HFFc6 (cell line): ENCODE measurements at regions not wholly inside any gene's neighbourhood (a gene's known extent, or its start where the extent isn't known, plus 50 kb on each side); places are given as distances from the start of the nearest gene placed in this dataset.

Experiments used
- DNase-seq: peaks from one replicate; pipeline ENCODE4 v3.0.0-alpha.2; 2018
- H3K27ac Mint-ChIP-seq: 2 replicates; pipeline ENCODE4 v1.8.0; 2020; ENCODE audit warnings: mild to moderate bottlenecking, mixed read lengths
- H3K27me3 Mint-ChIP-seq: 2 replicates; pipeline ENCODE4 v1.8.0; 2021; ENCODE audit warnings: mild to moderate bottlenecking, moderate library complexity, mixed read lengths; ENCODE audit not compliant: insufficient read depth
- H3K36me3 Mint-ChIP-seq: 2 replicates; pipeline ENCODE4 v1.8.0; 2021; ENCODE audit warnings: low read depth, mixed read lengths
- H3K4me1 Mint-ChIP-seq: 2 replicates; pipeline ENCODE4 v1.8.0; 2020; ENCODE audit warnings: low read depth, mixed read lengths
- H3K4me3 Mint-ChIP-seq: 2 replicates; pipeline ENCODE4 v1.8.0; 2020; ENCODE audit warnings: mild to moderate bottlenecking, moderate library complexity, mixed read lengths
- H3K9me3 Mint-ChIP-seq: 2 replicates; pipeline ENCODE4 v1.8.0; 2020; ENCODE audit warnings: mild to moderate bottlenecking, mixed read lengths
- CTCF ChIP-seq: fragments of 200-600 bp; sonication (generic); IDR thresholded peaks from 2 replicates; pipeline ENCODE4 v1.5.0; 2021; ENCODE audit warnings: antibody characterized with exemption, mild to moderate bottlenecking

GRCh38 chr10:125283836-125284614 is 123.7 kb upstream of the CTBP2 start:
- H3K4me3 Mint-ChIP-seq: no peak overlapping the region
- no peaks in the 10 kb centered on the region for H3K9me3 Mint-ChIP-seq

GRCh38 chr10:125283191-125283835 is 123.0 kb upstream of the CTBP2 start:
- no peak for TF ChIP-seq CTCF
- DNase-seq: no peak
- Mint-ChIP-seq H3K27me3 (peaks cover 20% of the 10 kb centered on the region), H3K4me1 (no peaks in the 10 kb centered on the region), H3K4me3 (no peak overlapping the region), H3K27ac (no peak overlapping the region), H3K9me3 (no peaks in the 10 kb centered on the region), H3K36me3 (no peaks in the 10 kb centered on the region)

More at GRCh38 chr10:125283836-125284614, 123.7 kb upstream of the CTBP2 start:
- Mint-ChIP-seq H3K27ac (no peak overlapping the region), H3K36me3 (no peaks in the 10 kb centered on the region), H3K4me1 (no peaks in the 10 kb centered on the region), H3K27me3 (peaks cover 19% of the 10 kb centered on the region)
- TF ChIP-seq CTCF: no peak
- DNase-seq: no peak

GRCh38 chr10:125281091-125281490 is 120.7 kb upstream of the CTBP2 start:
- no peak overlapping the region for H3K27ac Mint-ChIP-seq
- no peak for TF ChIP-seq CTCF
- DNase-seq: no peak
- no peaks in the 10 kb centered on the region for H3K4me1 Mint-ChIP-seq
- H3K9me3 Mint-ChIP-seq: peaks cover 2% of the 10 kb centered on the region; the same call in 1 of the 2 replicates
- peaks cover 24% of the 10 kb centered on the region for H3K27me3 Mint-ChIP-seq
- no peak overlapping the region for H3K4me3 Mint-ChIP-seq
- H3K36me3 Mint-ChIP-seq: 0 out of 2 replicates have a peak, but pooled peaks cover 2% of the 10 kb centered on the region

- Mint-ChIP-seq H3K27ac (no peak overlapping the region), H3K4me3 (no peak overlapping the region), H3K27me3 (peaks cover 19% of the 10 kb centered on the region), H3K9me3 (peaks cover 4% of the 10 kb centered on the region; the same call in 1 of the 2 replicates), H3K4me1 (no peaks in the 10 kb centered on the region), H3K36me3 (0 out of 2 replicates have a peak, but pooled peaks cover 5% of the 10 kb centered on the region)
- no peak for DNase-seq
- no peak for TF ChIP-seq CTCF
Observed at GRCh38 chr10:125276133-125276532, 115.8 kb upstream of the CTBP2 start.

GRCh38 chr10:125274961-125275360 is 114.6 kb upstream of the CTBP2 start:
- Mint-ChIP-seq H3K36me3 (0 out of 2 replicates have a peak, but pooled peaks cover 5% of the 10 kb centered on the region), H3K27ac (no peak overlapping the region), H3K27me3 (peaks cover 20% of the 10 kb centered on the region), H3K9me3 (peaks cover 4% of the 10 kb centered on the region; the same call in 1 of the 2 replicates), H3K4me3 (no peak overlapping the region), H3K4me1 (no peaks in the 10 kb centered on the region)
- no peak for DNase-seq
- no peak for TF ChIP-seq CTCF
